ENCODE measurements at regions not wholly inside any gene's neighbourhood (a gene's known extent, or its start where the extent isn't known, plus 50 kb on each side); places are given as distances from the start of the nearest gene placed in this dataset.

GRCh38 chr4:167469436-167469835 is 235.1 kb upstream of the SPOCK3 start:
- no peak for TF ChIP-seq EZH2 (IDR thresholded peaks at IDR 0.05)
- no peak for TF ChIP-seq REST (IDR thresholded peaks at IDR 0.05; ENCODE audit: low read depth)
- no peak for TF ChIP-seq CTCF (IDR thresholded peaks at IDR 0.05 in 2 of 3, conservative IDR thresholded peaks at IDR 0.05 in 1 of 3; ENCODE audit: borderline replicate concordance in 1 of 3, insufficient read depth in 1 of 3, low read depth in 2 of 3, low read length in 2 of 3)
- no peak for TF ChIP-seq POLR2AphosphoS5 (IDR thresholded peaks at IDR 0.05; ENCODE audit: low read depth, low read length)
- TF ChIP-seq POLR2A (IDR thresholded peaks at IDR 0.05; ENCODE audit: borderline replicate concordance, extremely low read depth, insufficient read depth, insufficient read length): no peak
- no peak for TF ChIP-seq SRF (IDR thresholded peaks at IDR 0.05; ENCODE audit: low read depth)
- no peak for TF ChIP-seq EGR1 (IDR thresholded peaks at IDR 0.05; ENCODE audit: low read depth)
- TF ChIP-seq YY1 (IDR thresholded peaks at IDR 0.05; ENCODE audit: extremely low read depth, insufficient replicate concordance, low read depth, low read length): no peak
- TF ChIP-seq JUND (IDR thresholded peaks at IDR 0.05): no peak
- TF ChIP-seq TCF7L2 (IDR thresholded peaks at IDR 0.05; ENCODE audit: borderline replicate concordance, extremely low read depth, insufficient read depth, insufficient read length): no peak
- no peak for TF ChIP-seq ZNF274 (IDR thresholded peaks at IDR 0.05; ENCODE audit: low read depth, low read length)
- no peak for TF ChIP-seq EZH2phosphoT487 (IDR thresholded peaks at IDR 0.05; ENCODE audit: borderline replicate concordance)

Data from HCT116 (cell line).